GM21723 (cell line): ENCODE measurements at regions not wholly inside any gene's neighbourhood (a gene's known extent, or its start where the extent isn't known, plus 50 kb on each side); places are given as distances from the start of the nearest gene placed in this dataset.
A peak's percentile ranks its signal among the peaks of the same experiment; 100 is the strongest.
"Not testable (repeated sequence)": the region's sequence is repeated elsewhere in the genome, so short reads cannot be mapped to it uniquely, and the experiment has no call there.

ENCODE experiments used
- ATAC-seq: cut with Tn5 transposase; IDR thresholded peaks from one replicate; pipeline ENCODE4 v1.9.1; 2021; ENCODE audit warnings: mild to moderate bottlenecking, moderate library complexity; ENCODE audit not compliant: unreplicated experiment

DNA sequence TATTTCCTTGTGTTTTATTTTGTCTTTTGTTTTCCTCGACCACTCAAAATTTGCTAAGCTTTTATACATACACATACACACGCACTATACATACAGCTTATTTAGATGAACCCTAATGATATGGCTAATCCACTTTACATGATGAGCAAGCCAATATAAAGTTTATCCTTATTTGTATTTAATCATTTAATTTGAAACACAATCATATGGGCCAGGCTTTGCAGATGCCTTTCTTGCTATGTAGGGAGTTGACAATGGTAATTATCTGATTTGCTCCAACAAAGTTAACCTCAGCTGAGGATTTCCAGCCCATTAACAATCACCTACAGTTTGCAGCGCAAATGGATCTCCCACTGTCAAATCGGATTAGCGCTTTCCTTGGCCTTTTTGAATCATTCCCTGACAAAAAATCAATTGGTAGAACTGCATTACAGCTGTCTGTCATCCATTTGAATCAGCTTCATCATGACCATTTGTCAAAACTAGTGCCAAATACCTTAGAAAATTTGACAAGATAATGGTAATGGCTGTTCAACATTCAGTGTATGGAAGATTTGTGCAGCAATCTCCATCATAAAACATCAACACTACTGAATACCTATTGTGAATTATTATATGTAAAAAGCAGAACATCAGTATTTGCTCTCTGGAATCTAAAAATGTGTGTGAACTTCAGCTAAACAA lies 352.6 kb downstream of the MRPL39 start:
- ATAC-seq, result no peak

- no peak for ATAC-seq
These were observed 360.7 kb downstream of the MRPL39 start for GRCh38 chr21:25246546-25246945.

DNA sequence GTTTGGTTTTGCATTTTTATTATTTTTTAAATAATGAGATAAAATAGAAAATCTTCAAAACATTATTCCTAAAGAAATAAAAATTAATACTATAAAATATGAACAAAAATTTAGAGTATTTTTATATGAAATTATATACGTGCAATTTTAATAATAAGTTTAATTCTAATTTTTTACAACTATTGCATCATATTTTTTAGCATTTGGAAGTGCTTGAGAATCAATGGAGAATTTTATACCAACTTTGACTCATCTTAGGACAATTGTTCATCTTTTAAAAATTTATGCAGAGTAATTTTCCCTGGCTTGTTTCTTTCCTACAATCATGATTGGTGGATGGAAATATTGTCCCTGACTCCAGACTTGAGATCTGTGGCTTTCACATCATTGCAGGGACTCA lies 362.5 kb downstream of the MRPL39 start:
- ATAC-seq, result no peak

GRCh38 chr21:25243808-25244207 lies 363.5 kb downstream of the MRPL39 start:
- ATAC-seq, result no peak

DNA sequence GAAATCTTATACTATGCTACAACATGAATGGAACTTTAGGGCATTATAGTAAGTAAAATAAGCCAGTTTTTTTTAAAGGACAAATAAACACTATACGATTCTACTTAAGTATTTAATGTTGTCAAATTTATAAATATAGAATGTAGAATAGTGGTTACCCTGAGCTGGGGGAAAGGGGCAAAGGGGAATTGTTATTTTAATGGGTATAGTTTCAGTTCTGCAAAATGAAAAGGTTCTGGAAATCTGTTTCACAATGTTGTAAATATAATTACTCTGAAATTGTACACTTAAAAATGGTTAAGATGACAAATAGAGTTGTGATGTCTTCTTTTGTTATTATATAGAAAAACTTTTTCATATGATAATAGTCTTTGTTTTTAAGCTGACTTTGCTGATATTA lies 366.3 kb downstream of the MRPL39 start:
- no peak for ATAC-seq

DNA sequence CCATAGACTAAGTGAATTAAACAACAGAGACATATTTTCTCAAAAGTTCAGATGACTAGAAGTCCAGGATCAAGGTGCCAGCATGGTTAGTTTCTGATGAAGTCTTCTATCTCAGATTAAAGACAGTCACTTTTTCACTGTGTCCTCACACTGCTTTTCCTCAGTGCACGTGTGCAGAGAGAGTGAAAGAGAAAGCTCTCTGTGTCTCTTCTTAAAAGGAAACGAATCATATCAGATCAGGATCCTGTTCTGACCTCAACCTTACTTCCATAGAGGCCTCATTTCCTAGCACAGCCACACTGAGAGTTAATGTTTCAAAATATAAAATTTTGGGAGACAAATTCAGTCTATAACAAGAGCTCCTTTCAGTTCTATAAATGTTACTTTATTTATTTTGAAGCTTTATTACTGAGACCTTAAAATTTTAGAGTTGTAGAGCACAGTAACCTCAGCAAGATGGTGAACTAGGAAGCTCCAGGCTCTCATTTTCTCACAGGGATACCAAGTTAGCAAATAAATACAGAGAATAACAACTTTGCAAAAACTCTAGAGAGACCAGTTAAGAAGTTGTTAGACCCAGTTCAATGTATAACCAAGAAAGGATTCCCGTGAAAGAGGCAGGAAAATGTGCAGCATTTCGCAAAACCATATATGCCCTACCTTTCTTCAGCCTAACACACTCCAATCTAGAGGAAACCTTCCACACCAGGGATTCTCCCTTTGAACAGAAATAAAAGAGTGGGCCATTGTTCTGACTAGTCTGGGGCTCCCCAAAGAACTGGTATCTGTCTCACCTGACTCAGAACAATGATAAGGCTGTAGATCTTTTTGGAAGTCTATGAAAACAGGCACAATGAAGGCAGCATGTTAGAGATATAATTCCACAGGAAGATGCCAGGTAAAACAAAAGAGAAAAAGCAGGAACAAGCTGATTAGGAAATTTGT lies 372.2 kb downstream of the MRPL39 start:
- peak; percentile 88 for ATAC-seq

GRCh38 chr21:25220954-25221353 lies 386.3 kb downstream of the MRPL39 start:
- no peak for ATAC-seq

DNA sequence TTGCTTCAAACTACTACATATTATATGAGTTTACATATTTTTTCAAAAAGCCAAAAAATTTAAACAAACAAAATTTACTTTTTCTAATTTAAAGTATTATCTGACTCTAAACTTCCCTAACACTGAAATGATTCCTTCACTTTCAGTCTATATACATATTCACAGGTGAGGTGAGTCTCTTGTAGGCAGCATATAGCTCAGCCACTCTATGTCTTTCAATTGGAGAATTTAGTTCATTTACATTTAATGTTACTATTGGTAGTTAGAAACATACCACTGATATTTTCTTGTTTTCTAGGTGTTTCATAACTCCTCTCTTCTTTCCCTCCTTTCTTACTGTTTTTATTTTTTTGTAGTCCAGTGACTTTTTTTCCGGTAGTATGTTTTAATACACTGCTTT lies 387.1 kb downstream of the MRPL39 start:
- no peak for ATAC-seq

DNA sequence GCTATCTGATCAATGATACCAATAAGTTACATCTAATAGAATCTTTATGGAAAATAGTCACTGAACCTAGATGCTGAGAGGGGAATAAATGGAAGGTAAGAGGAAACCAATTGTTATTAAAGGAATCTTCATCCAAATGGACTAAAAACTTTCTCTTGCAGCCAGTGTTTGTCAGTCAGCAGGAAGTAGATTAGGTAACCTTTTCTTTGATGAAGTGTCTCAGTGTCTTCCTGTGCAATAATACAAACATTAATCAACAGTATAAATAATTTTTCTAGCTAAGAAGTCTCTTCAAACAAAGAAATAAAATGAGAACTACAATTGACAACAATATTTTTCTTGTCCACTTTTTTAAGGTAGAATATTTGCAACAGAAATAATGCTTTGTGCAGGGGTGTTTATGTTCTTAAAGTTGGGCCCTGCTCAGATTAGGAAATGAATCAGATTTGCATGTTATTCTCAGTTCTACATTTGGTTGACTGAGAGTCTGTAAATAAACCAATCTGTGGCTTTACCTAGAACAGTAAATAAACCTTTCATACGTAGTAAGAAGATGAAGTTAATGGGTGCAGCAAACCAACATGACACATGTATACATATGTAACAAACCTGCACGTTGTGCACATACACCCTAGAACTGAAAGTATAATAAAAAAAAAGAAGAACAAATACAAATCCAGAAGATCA lies 391.4 kb downstream of the MRPL39 start:
- peak; percentile 93 for ATAC-seq

- ATAC-seq, result no peak
These were observed 392.6 kb downstream of the MRPL39 start for GRCh38 chr21:25214676-25215075.

- ATAC-seq, result no peak
These were observed 407.3 kb downstream of the MRPL39 start for GRCh38 chr21:25199944-25200343.

DNA sequence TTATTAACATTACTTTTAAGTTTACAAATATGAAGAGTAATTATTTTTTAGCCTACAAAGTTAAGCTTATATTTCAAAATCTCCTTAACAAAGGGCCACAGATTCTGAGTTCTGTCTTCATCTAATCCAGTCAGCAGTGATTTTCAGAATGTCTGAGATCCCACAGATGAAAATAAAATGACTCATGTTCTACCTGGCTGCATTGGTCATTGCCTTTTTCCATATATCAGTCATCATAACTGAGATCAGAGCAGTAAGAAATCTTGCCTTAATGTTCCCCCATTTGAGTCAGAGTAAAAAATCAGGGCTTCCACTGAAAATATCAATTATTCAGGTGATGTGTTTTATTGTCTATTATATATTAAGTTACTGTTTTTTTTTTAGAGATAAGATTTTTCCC lies 416.1 kb downstream of the MRPL39 start:
- ATAC-seq, result peak; percentile 57

- no peak for ATAC-seq
These were observed 417.8 kb downstream of the MRPL39 start for GRCh38 chr21:25189497-25189896.

GRCh38 chr21:25188677-25189079 lies 418.6 kb downstream of the MRPL39 start:
- ATAC-seq, result peak; percentile 84

- no peak for ATAC-seq
These were observed 421.0 kb downstream of the MRPL39 start for GRCh38 chr21:25186273-25186672.

- no peak for ATAC-seq
These were observed 423.7 kb downstream of the MRPL39 start for GRCh38 chr21:25183577-25183976.

DNA sequence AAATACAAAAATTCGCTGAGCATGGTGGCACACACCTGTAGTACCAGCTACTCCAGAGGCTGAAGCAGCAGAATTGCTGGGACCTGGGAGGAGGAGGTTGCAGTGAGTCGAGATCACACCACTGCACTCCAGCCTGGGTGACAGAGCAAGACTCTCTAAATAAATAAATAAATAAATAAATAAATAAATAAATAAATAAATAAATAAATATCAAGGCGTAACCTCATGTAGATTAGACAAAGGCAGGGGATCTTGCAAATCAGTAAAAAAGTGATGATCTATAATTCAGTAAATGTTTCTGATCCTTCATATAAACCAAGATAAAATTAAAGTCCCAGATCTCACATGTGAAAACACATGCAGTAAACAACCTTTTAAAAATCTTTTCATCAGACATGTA lies 425.6 kb downstream of the MRPL39 start:
- not testable (repeated sequence) for ATAC-seq

DNA sequence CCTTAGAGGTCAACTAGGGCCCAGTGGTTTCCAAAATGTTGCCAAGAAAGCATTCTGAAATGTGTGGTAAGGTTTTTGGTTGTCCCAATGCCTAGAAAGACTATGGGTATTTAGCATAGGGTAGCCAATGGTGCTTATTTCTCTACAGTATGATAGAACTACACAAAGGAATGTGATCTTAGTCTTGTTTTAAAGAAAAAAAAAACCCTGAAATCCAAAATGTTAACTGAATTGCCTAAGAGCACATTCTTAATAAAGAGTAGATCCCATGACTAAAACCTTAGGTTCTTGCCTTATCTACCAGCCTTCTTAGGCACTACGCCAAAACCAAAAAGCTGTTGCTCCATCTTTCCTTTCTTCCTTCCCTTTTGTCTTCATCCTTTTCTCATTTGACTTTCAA lies 428.2 kb downstream of the MRPL39 start:
- ATAC-seq, result no peak

DNA sequence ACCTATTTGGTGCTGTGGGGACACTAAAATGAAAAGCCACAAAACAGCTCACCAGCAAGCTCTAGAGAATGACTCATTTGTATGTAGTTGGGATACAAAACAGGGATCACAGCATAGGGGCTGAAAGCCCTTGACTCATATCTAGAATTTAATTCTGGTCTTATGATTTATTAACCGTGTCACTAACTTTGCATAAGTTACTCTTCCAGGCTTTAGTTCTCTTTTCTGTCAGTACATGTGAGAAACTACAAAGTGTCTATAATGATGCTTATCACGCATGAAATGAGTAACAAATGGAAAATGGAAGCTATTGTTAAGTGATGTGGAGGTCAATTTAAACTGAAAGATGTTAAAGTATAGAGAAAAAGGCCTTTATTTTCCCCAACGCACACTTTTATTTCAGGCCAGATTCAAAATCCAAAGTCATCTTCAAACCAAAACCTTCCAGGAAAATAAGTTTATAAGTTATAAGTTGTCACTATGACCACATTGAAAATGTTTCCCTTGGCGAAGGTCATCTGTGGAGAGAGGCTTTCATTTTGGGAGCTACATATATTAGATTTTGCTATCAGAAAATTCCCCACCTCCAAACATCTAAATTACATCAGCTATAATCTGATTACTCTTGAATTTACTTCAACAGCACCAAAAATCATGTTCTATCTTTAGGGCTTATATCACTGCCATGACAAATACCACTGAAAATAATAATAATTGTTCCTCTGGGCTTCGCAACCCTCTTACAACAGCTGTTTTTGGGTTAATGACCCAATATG lies 430.5 kb downstream of the MRPL39 start:
- ATAC-seq, result peak; percentile 96

DNA sequence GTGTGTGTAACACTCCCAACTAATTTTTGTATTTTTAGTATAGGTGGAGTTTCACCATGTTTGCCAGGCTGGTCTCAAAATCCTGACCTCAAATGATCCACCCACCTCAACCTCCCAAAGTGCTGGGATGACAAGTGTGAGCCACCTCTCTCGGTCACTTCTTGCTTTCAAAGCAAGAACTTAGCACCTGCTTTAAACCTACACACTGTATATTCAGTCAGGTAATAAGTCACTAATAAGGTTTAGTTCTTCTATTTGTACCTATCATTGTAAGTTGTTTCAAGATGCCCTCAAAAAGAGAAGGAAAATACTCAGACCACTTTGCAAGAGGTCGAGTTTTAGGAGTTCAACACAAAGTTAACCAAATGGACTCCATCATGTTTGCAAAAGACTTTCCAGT lies 431.3 kb downstream of the MRPL39 start:
- ATAC-seq, result peak; percentile 38

- no peak for ATAC-seq
These were observed 435.8 kb downstream of the MRPL39 start for GRCh38 chr21:25171438-25171837.
